Stimulated activated CD8-positive, alpha-beta memory T cell treated with anti-CD3 and anti-CD28 coated beads, Interleukin-4, amount 100 ng/mL, for 4 hours (primary cell): ENCODE measurements at regions not wholly inside any gene's neighbourhood (a gene's known extent, or its start where the extent isn't known, plus 50 kb on each side); places are given as distances from the start of the nearest gene placed in this dataset.
A peak's percentile ranks its signal among the peaks of the same experiment; 100 is the strongest.
"Not testable (repeated sequence)": the region's sequence is repeated elsewhere in the genome, so short reads cannot be mapped to it uniquely, and the experiment has no call there.

Source experiments
- DNase-seq, 2 donors: peaks; one replicate each; pipeline ENCODE4 v3.0.0-alpha.2; 2020; ENCODE audit warnings: low read depth in 2 of 2, low spot score in 1 of 2

DNA sequence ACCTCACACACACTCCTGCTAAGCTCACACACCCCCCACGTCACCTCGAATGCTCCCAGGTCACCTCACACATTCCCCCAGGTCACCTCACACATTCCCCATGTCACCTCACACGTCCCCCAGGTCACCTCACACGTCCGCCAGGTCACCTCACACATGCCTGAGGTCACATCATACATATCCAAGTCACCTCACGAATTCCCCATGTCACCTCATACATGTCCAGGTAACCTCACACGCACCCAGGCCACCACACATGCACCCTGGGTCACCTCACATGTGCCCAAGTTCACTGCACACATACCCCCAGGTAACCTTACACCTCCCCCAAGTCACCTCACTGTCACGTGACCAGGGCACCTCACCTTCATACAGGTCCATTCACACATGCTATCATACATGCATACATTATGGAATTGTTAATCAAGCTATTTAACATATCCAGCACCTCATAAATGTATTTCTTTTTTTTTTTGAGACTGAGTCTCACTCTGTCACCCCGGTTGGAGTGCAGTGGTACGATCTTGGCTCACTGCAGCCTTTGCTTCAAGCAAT is 640.3 kb downstream of the TMEM121 start:
- no peak for DNase-seq

DNA sequence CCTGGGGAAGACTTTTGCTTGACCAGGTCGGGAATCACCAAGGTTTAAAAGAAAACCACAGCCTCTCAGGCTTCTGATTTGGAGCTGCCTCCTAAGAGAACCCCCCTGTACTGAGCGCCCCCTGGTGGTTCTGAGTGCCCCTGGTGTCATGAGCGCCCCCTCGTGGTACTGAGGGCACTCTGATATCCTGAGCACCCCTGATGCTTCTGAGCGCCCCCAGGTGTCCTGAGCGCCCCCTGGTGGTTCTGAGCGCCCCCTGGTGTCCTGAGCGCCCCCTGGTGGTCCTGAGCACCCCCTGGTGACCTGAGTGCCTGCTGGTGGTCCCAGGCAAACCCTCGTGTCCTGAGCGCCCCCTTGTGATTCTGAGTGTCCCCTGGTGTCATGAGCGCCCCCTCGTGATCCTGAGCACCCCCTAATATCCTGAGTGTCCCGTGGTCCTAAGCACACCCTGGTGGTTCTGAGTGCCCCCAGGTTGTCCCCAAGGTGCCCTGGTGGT is 643.8 kb downstream of the TMEM121 start:
- DNase-seq = peak in 1 of 2 donors; percentile 26

- DNase-seq = peak; percentile 20 to 22
Measured at GRCh38 chr14:106174206-106174605, 647.8 kb downstream of the TMEM121 start.

DNA sequence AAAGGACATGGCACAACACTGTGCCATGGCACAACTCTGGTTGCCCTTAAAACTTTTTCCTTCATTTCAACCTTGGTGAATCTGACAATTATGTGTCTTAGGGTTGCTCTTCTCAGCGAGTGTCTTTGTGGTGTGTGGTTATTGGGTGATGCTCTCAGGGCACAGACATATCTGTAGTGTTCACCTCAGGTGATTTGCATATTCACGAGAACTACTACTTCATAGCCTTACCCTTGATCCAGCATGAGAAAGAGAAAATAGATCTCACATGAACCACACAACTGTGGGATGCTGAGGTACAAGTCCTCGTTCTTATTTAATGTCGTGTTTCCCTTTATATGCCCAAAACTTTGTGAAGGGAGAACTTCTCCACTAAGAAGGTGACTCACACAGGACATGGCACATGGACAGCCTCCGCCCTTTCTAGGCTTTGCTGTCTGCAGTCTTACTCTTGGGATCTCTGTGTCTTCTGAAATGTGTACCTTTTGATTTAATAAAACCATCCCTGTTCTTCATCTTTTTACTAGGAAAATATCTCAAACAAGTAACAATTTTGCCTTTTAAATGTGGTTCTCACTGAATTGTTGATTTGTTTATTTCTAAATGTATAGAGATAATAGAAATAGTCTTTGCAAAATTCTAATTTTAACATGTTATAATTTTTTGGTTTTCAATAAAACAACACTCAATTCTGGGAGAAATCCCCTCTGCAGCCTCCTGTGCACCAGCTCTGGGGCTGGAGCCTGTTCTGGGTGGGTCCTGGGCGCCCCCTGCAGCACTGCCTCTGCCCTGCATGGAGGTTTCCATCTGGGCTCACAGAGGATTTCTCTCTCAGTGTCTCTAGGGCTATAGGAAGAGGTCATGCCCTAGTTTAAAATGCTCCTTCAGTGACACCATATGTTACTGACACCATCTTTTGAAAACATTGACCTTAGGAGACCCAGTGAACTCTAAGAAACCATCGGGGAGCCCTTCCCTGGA is 651.2 kb downstream of the TMEM121 start:
- DNase-seq = not testable (repeated sequence)

DNA sequence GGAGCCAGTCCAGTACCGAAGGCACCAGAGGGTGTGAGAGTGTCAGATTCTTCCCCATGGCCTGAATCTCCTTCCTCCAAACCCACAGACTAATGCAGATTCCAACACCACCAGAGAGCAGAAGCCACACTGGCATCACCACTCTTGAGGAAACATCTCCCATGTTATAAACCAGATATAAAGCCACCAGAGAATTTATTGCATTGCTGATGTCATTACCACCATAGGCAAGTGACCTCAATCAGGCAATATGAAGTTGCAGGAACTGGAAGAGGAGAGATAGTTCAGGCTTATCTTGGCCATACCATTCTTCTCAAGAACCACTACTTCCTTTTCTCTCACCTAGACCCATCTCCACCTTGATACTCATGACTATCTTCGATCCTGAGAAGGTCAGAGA is 653.4 kb downstream of the TMEM121 start:
- no peak for DNase-seq

DNA sequence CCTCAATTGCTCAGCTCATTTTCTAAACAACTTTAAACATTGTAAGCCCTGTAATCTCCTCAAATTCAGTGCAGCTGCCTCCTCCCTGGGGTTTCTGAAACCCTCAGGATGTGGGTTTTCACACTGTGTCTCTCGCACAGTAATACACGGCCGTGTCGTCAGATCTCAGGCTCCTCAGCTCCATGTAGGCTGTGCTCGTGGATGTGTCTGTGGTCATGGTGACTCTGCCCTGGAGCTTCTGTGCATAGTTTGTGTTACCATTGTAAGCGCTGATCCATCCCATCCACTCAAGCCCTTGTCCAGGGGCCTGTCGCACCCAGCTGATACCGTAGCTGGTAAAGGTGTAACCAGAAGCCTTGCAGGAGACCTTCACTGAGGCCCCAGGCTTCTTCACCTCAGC is 658.4 kb downstream of the TMEM121 start:
- peak; percentile 14 to 46 for DNase-seq

- DNase-seq = not testable (repeated sequence)
Measured at GRCh38 chr14:106185174-106185836, 658.9 kb downstream of the TMEM121 start.

GRCh38 chr14:106185837-106186233 is 659.5 kb downstream of the TMEM121 start:
- peak; percentile 31 to 35 for DNase-seq

DNA sequence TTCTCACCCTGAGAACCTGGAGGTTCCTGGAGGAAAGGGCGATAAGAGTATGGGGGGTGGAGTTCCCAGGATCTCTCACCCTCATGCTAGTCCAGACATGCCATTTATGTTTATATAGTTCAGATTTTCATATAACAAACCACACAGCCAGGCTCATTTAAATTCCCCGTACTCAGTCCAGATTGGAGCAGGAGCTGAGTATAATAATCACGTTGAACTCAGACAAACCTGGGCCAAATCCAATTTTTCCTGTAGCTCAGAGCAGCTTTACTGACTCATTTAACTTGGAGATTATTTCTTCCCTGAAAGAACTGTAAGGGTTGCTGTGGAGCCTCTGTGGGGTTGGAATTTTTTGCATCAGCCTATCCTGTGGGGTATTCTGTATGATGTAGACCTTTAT is 660.8 kb downstream of the TMEM121 start:
- DNase-seq = no peak

DNA sequence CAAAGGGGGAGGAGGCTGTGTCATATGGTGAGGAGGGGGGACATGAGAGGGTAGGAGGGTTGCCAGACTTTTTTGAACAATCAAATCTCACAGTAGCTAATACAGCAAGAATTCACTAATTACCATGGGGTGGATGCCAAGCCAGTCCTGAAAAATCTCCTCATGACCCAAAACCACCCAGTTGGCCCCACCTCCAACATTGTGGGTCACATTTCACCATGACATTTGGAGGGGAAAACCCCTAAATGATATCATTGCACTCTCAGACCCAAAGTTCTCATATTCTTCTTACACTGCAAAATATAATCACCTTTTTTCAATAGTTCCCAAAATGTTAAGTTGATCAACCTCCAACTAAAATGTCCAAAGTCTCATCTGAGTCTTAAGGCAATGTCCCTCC is 666.3 kb downstream of the TMEM121 start:
- not testable (repeated sequence) for DNase-seq

DNA sequence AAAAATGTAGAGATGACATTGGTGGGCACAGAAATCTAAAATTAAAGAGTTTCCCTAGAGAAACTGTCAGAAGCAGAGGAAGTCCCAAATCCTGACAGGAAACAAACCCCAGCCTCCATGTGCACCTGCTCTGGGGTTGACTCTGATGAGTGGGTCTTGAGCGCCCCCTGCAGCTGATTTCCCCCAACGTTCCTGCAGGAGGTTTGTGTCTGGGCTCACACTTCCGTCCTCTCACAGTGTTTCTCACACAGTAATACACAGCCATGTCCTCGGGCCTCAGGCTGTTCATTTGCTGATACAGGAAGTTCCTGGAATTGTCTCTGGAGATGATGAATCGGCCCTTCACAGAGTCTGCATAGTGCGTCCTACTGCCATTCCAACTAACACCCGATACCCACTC is 670.1 kb downstream of the TMEM121 start:
- peak; percentile 34 to 44 for DNase-seq

- DNase-seq = not testable (repeated sequence)
Measured at GRCh38 chr14:106197264-106197663, 670.9 kb downstream of the TMEM121 start.

- no peak for DNase-seq
Measured at GRCh38 chr14:106199097-106199496, 672.7 kb downstream of the TMEM121 start.

- DNase-seq = no peak
Measured at GRCh38 chr14:106200541-106201315, 674.3 kb downstream of the TMEM121 start.

DNA sequence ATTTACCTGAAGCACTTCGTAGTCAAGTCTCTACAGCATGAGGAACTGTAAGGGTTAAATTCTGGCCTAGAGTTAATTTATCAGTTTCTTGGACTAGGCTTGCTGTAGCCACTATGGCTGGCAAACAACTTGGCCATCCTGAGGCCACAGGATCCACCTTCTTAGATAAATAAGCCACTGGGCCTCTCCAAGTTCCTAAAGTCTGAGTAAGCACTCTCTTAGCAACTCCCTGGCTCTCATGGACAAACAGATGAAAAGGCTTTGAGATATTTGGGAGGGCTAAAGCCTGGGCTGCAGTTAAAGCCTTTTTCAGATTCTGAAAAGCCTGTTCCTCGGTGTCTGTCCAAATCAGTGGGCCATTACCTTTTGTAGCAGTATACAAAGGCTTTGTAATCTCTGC is 675.0 kb downstream of the TMEM121 start:
- no peak for DNase-seq

DNA sequence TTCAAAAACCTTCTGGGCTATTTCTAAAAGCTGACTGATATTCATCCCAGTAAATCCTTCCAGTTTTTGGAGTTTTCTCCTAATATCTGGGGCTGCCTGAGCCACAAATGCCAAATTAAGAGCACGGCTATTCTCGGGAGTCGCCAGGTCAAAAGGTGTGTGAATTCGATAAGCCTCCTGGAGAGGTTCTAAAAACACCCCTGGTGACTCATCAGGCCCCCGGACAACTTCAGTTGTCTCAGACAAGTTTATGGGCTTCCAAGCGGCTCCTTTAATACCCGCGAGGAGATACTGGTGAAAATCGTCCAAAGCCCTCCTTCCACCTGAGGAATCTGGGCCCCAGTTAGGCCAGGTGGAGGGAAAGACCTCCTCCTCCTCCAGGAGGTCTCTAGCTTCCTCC is 677.1 kb downstream of the TMEM121 start:
- DNase-seq = no peak

DNA sequence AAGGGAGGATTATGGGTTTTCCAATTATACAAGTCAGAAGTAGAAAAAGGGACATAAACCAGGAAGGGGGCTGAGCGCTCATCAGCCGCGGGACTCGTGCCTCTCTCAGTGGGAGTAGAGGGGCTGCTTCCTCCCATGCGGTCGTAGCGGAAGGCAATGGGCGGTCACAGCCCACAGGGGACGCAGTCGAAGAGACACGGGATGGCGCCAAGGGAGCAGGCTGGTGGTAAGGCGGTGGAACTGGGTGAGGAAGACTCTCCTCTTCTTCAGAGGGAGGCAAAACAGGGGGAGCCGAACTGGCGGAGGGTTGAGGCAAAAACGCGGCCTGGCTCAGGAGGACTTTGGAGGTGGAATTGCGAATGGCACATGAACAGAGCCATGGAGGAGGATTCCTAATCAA is 677.7 kb downstream of the TMEM121 start:
- no peak for DNase-seq

- no peak for DNase-seq
Measured at GRCh38 chr14:106207316-106207715, 680.9 kb downstream of the TMEM121 start.

GRCh38 chr14:106208794-106209193 is 682.4 kb downstream of the TMEM121 start:
- DNase-seq = no peak

DNA sequence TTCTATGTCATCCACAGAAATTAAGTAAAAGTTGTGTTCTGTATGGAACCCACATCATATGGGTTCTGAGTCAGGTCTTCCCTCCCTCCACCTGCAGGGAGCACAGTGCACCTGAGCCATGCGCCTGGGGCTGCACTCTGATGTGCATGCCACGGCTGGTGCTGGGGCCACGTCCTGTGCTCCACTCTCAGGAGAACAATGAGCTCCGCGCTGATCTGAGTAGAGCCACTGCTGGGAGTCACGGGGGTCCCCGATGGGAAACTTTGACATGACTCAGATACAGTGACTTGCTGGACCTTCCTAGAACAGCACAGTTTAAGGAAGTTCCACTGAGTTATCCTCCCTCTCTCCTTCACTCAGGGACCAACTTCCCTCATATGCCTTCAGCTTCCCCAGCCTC is 683.4 kb downstream of the TMEM121 start:
- no peak for DNase-seq

DNA sequence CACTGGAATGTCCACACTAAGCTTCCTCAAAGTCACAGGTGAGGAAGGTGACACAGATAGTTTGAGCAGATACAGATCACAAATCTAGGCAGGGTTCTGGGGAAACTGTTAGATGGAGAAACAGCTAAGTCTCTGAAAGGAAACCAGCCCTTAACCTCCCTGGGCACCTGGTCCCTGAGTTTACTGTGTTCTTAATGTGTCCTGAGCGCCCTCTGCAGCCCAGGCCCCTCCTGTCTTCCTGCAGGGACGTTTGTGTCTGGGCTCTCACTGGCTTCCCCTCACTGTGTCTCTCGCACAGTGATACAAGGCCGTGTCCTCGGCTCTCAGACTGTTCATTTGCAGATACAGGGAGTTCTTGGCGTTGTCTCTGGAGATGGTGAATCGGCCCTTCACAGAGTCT is 684.3 kb downstream of the TMEM121 start:
- no peak for DNase-seq
